EH (cell line): ENCODE measurements at regions not wholly inside any gene's neighbourhood (a gene's known extent, or its start where the extent isn't known, plus 50 kb on each side); places are given as distances from the start of the nearest gene placed in this dataset.
"Not testable (repeated sequence)": the region's sequence is repeated elsewhere in the genome, so short reads cannot be mapped to it uniquely, and the experiment has no call there.

ENCODE experiments used
- DNase-seq: peaks from one replicate; pipeline ENCODE4 v3.0.0-alpha.2; 2015; ENCODE audit warnings: low read depth

- no peak for DNase-seq
These were observed 50.2 kb upstream of the THSD7B start for GRCh38 chr2:136715146-136715545.

- no peak for DNase-seq
These were observed 50.8 kb upstream of the THSD7B start for GRCh38 chr2:136714452-136714951.

GRCh38 chr2:136713739-136714138, 51.6 kb upstream of the THSD7B start:
- DNase-seq, result no peak

- DNase-seq, result no peak
These were observed 60.0 kb upstream of the THSD7B start for GRCh38 chr2:136705336-136705735.

GRCh38 chr2:136703214-136703613, 62.1 kb upstream of the THSD7B start:
- no peak for DNase-seq

GRCh38 chr2:136696438-136696837, 68.9 kb upstream of the THSD7B start:
- no peak for DNase-seq

GRCh38 chr2:136693966-136694365, 71.4 kb upstream of the THSD7B start:
- DNase-seq, result no peak

GRCh38 chr2:136680079-136680478, 85.3 kb upstream of the THSD7B start:
- DNase-seq, result not testable (repeated sequence)

- DNase-seq, result no peak
These were observed 99.6 kb upstream of the THSD7B start for GRCh38 chr2:136665736-136666135.

GRCh38 chr2:136664713-136665405, 100.5 kb upstream of the THSD7B start:
- DNase-seq, result no peak

- DNase-seq, result no peak
These were observed 107.1 kb upstream of the THSD7B start for GRCh38 chr2:136658201-136658600.

GRCh38 chr2:136653861-136654260, 111.5 kb upstream of the THSD7B start:
- DNase-seq, result no peak

GRCh38 chr2:136651456-136652010, 113.8 kb upstream of the THSD7B start:
- no peak for DNase-seq

- DNase-seq, result no peak
These were observed 118.3 kb upstream of the THSD7B start for GRCh38 chr2:136647039-136647438.

GRCh38 chr2:136645236-136645828, 120.0 kb upstream of the THSD7B start:
- no peak for DNase-seq

- DNase-seq, result no peak
These were observed 125.7 kb upstream of the THSD7B start for GRCh38 chr2:136639651-136640050.

- DNase-seq, result no peak
These were observed 127.2 kb upstream of the THSD7B start for GRCh38 chr2:136638193-136638592.

GRCh38 chr2:136637402-136637801, 127.9 kb upstream of the THSD7B start:
- no peak for DNase-seq

- DNase-seq, result no peak
These were observed 136.9 kb upstream of the THSD7B start for GRCh38 chr2:136628490-136628889.

GRCh38 chr2:136613096-136613495, 152.2 kb upstream of the THSD7B start:
- no peak for DNase-seq

- no peak for DNase-seq
These were observed 153.3 kb upstream of the THSD7B start for GRCh38 chr2:136612079-136612478.

- DNase-seq, result no peak
These were observed 153.9 kb upstream of the THSD7B start for GRCh38 chr2:136611451-136611850.

- DNase-seq, result peak; percentile 1
These were observed 182.6 kb upstream of the THSD7B start for GRCh38 chr2:136582628-136583205.
